ENCODE measurements at regions not wholly inside any gene's neighbourhood (a gene's known extent, or its start where the extent isn't known, plus 50 kb on each side); places are given as distances from the start of the nearest gene placed in this dataset.

DNA sequence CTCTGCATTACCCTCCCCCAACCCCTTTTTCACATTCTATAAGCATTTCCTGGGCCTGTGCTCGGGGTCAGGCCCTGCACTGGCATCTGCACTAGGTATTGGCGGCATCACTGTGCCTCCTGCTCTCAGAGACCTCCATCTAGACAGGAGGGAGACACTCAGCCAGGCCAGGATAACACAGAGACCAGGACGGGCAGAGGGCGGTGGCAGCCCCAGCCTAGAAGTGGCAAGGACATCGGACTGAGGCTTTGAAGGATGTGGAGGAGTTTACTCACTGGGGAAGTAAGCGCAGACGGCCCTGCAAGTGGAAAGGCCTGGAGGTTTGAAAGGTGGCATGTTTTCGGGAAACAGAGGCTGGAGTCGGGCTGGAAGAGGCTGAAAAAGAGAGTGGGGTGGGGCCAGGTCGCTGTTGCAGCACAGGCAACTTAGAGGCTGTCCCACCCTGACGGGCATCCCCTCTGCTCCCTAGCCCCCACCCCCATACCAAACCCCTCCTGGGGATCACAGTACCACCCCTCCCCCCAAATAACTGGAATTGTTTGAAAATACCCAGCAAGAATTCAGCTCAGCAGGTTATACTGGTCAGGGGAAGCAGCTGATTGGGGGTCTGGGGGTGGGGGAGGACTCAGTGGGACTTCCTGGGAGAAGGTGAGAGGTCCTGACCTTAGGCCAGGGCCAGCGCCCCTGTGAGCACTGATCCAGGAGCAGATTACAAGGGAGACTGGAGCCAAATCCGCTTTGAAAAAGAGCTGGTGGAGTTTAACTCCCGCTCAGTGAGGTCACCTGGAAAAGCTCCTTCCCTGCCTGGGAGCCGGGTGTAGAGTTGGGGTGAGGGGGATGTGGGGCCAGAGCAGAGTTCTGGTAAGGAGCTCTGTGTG is 121.8 kb upstream of the WNT4 start:
- no peak for DNase-seq (ENCODE audit: low spot score)

DNA sequence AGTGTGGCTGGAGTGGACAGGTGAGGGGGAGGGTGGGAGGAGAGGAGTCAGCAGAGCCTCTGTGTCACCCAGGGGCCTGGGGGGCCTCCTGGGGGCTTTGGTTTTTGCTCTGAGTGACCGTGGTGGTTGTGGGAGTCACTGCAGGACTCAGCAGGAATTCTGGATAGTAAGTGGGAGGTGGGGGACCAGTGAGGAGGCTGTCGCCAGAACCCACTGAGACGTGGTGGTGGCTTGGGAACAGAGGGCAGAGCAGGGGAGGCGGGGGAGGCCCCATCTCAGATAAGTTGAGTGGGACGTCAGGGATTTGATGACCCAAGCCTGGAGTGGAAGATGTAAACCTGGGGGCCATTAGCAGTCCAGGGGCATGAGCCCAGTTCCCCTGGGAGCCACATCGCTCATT is 123.2 kb upstream of the WNT4 start:
- DNase-seq (ENCODE audit: low spot score), result no peak

DNA sequence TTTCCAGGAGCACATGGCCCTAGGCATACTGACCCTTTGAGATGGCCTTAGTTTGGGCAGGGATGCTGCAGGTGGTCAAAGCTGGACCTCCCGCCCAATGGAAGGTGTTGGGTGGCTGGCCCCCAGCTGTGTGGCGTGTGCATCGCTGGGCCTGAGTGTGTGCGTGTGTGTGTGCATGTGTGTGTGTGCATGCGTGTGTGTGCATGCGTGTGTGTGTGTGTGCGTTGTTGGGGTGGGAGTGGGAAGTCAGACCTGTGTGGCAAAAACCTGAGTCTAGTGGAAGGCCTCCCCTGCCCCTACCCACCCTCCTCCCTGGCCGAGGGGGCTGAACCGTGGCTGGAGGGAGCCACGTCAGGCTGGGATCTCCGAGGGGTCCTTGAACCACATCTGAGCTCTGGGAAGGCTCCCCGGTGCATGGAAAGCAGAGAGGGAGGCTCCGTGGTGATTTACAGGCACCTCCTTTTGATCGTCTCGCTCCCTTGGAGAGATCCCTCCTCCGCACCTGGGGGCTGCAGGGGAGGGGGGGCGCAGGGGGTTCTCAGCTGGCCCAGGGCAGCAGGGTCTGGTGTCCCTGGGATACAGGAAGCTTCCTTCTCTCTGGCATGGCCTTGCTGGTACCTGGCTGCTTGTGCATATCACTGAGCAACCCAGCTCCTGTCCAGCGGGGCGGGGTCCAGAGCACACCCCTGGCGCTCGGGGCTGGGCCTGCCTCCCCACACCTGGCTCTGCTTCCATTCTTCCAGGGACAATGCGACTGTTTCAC is 124.7 kb upstream of the WNT4 start:
- no peak for DNase-seq (ENCODE audit: low spot score)

DNA sequence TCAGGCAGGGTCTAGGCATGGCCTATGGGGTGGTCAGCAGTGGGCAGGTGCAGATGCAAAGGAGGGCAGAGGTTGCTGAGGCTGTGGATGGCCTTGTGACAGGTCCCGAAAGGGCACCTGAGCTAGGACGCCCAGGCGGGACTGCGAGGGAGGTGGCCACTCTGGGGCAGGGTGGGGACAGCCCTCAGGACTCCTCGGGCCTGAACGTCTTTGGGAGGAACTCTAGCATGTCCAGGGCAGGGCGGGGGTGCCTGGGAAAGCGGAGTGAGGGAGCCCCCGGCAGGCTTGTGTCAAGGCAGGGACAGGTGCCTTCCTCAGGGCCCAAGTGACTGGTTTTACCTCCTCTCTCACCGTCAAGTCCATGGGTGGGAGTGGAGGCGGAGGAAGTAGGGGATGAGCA is 125.4 kb upstream of the WNT4 start:
- no peak for DNase-seq (ENCODE audit: low spot score)

DNA sequence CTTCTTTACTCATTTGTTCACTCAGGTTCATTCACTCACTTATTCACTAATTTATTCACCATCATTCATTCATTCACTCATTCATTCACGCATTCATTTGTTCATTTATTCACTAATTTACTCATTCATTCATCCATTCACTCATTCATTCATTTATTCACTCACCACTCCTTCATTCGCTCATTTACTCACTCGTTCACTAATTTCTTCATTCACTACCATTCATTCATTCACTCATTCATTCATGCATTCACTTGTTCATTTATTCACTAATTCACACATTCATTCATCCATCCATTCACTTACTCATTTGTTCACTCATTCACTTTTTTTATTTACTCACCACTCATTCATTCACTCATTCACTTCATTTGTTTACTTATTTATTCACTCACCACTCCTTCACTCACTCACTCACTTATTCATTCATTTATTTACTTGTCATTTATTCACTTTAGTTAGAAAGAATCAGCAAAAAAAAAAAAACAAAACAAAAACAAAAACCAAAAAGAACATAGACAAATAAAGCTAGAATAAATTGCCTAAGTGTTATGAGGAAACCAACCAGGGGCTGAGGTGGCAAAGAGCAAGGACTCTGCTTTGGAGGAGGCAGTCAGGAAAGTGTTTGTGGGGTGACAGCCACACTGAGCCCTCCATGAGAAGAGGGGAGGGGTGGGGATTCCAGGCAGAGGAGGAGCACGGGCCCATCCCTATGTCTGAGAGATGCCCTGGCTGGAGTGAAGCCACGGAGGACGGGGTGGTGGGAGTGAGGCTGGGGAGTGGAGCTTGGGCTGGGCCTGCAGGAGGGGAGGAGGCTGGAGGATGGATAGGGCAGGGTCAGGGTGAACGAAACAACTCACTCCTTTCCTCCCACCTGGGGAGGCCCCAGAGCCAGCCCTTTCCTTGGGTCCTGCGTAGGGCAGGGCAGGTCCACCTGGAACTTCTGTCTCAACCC is 129.2 kb upstream of the WNT4 start:
- no peak for DNase-seq (ENCODE audit: low spot score)

DNA sequence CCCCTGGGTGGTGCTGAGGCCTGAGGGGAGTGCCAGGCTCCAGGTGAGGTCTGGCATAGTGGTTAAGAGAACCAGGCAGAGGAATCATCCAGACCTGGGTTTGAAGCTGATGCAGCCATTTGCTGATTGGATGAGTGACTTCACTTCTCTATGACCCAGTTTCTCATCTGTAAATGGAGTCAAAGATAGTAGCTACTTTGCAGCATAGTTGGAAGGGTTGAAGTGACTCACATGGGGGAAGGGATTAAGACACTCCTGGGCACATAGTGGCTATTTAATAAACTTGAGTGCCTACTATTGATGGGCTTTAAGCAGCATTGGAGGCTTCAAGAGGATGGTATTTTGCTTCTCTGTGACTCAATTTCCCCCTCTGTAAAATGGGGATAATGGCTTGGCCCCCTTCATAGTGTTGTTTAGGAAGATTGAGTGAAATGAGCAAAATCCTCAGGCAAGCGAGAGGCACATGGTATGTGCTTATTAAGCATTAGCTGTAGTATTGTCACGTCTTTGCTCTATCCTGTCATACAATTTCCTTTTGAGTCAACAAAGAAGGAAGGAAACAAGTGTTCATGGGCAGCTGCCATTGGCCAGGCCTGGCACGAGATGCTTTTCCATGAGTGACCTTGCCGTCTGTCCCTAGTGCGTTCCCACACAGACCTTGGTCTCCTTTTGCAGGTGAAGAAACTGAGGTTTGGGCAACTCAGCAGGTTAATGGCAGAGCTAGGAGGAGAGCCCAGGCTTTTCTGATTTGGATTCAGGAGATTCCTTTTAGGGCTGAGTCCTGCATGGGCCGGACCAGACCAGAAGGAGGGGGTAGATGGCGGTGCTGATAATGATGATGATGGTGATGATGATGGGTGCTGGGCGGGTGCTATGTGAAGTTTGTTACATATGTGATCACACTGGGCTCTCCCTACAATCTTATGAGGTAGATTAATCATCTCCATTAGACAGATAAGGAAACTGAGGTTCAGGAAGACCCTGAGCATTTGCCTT is 131.1 kb upstream of the WNT4 start:
- DNase-seq (ENCODE audit: low spot score), result no peak

DNA sequence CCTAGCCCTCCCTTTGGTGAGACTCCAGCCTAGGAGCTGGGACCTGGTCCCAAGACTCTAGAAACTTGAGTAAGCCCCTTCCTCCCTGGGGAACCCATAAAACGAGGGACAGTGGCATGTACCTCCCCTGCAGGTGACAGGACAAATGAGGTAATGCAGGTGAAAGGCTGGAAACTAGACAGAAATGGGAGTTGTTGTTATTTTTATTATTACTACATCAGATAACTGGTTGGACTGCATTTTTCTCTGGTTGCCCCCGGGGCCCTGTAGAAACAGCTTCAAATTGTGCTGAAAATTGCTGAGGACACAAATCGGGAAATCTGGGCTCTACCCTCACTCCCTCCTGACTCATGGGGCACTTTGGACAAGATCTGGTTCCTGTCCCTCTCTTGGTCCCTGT is 132.3 kb upstream of the WNT4 start:
- DNase-seq (ENCODE audit: low spot score), result no peak

DNA sequence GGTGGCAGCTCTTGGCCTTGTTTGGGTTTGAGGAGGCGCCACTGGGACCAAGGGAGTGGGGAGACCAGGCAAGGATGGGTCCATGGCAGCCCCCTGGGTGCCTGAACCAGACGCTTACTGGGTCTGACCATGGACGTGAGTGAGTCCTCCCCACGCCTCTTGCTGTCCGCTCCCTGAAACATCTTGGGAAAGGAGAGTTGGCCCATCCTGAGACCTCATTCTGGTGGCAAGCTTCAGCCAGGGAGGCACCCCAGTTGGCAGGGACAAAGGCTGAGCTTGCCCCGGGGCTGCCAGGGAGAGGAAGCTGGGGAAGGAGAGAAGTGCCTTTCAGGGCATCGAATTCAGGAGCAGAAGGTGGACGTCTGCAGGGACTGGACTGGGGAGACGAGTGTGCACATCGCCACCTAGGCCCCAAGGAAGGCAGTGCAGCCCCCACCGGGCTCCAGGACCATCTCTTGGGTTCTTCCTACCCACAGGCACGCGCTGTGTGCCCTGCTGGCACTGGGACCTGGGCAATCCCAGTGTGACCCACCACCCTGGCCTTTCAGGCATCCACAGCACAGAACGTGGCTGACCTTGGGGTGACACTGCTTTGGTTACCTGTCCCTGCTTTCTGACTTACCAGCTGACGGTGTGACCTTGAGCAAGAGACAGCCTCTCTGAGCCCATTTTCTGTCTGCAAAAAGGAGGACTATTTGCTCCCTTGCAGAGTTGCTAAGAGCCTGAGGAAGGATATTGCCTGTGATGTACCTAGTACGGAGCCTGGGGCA is 132.9 kb upstream of the WNT4 start:
- peak; percentile 91 for DNase-seq (ENCODE audit: low spot score)

DNA sequence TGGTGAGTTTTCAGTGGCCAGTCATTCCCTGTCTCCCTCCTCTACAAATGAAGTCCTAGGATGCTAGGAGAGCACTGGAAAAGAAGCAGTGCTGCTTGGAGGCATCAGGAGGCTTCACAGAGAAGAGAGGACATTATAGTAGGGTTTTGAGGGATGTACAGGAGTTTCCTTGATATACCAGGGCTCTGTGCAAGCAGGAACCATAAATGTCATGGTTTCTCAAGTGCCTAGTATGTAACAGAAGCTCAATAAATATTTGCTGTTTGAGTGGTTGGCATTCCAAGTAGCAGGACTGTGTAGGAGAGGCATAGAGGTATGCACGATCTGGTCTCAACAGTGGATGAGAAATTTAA is 133.5 kb upstream of the WNT4 start:
- DNase-seq (ENCODE audit: low spot score), result no peak

DNA sequence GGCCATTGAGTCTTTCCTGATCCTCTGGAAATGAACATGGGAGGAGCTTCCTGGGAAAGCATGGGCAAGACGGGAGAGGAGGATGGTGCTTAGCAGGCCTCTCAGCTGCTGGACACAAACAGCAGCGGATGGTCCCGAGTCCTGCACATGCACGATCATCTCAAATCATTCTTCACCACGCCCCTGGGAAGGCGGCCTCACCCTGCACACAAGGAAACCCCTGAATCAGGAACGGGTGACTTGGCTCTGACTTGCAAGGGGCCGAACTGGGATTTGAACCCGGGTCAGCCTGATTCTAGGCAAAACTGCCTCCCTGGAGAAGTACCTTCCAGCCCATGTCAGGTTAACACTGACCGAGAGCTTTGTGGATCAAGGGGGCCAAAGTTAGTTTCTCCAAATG is 134.8 kb upstream of the WNT4 start:
- no peak for DNase-seq (ENCODE audit: low spot score)

DNA sequence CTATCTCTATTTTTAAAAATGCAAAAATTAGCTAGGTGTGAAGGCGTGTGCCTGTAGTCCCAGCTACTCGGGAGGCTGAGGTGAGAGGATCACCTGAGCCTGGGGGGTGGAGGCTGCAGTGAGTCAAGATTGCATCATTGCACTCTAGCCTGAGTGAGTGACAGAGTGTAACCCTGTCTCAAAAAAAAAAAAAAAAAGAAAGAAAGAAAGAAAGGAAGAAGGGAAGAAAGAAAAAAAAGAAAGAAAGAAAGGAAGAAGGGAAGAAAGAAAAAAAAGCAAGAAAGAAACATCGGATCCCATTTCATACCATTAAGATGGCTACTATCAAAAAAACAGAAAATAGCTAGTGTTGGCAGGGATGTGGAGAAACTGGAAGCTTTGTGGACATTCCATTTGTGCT is 136.8 kb upstream of the WNT4 start:
- no peak for DNase-seq (ENCODE audit: low spot score)

DNA sequence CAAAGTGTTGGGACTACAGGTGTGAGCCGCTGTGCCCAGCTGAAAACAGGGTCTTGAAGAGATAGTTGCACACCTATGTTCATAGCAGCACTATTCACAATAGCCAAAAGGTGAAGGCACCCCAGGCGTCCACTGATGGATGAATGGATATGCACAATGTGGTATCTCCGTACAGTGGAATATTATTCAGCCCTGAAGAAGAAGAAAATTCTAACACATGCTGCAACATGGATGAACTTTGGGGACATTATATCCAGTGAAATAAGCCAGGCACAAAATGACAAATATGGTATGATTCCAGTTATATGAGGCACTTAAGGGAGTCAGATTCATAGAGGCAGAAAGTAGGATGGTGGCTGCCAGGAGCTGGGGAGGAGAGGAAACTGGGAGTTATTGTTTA is 137.6 kb upstream of the WNT4 start:
- DNase-seq (ENCODE audit: low spot score), result no peak

DNA sequence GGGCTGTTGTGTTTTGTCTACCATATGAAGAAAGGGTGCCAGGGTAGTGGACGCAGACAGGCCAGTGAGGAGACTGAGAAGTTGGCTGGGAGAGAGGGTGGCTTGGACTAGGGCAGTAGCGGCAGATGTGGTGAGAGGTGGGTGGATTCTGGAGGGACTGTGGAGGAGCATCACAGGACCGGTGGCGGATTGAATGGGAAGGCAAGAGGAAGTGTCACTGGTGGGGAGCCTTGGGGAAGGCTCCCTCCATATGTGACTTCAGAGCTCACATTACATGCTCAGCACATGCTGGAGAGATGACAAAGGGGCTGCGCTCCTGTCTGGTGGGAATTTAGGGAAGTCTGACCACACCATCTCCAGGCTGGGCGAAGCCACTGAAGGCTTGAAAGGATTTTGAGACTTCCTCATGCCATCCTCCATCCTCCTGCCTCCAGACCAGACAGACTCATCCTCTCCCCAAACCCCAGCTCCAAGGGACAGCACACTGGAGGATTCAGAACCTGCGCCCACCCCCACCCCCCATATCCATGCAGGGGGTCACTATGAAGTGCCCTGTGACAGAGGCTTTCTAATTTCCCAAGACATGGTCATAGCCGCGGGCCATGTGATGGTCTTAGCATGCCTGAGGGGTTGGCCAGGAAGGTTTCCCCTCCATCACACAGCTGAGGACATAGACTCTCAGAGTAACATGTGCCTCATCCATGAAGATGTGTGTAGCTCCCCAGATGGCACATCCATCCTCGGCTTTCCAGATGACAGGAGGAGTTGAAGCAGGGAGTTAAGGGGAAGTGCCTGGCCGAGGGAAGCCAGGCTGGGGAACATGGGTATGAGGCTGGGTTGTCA is 138.8 kb upstream of the WNT4 start:
- DNase-seq (ENCODE audit: low spot score), result no peak

DNA sequence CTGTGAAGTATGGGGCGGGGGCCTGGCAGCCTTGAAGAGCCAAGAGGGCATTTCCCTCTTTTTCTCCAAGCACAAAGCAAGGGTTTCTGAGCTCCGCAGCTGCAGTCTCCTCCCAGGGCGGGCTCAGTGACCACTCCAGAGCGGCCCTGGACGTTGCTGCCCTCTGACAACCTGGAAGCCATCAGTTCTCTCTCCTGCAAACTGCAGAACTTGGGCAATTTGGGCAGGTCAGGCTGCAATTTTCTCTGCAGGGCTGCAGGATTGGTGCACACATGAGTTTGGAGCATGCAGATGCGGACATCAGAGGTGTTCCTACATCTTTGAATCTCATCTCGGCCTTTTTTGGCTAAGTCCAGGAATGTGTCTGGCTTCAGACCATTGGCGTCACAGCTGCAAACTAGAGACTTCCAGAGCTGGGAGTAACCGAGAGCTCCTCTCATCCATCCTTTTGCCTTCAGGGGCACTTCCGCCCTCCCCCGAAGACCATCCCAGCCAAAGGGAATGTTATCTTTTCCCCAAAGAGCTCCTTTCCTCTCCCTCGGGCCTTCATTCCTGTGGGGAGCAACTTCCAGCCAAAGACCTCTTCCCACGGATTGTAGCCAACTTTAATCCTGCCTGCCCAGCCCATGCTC is 139.6 kb upstream of the WNT4 start:
- no peak for DNase-seq (ENCODE audit: low spot score)

DNA sequence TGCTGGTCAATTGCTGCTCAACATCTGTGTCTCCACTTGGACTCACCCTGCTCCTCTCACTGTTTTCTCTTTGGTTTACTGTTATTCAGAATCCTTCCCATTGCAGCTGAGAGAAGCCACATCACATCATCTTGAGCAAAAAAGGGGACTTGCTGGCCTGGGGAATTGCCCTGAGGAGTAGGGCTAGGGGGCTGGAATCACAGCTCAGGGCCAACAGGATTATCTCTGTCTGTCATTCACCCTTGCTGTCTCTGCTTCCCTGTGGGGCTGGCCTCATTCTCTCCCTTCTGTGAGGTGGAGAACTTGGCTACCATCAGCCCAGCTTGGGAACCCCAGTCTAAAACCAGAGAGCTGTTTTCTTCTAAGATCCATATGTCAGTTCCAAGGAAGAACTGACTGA is 140.7 kb upstream of the WNT4 start:
- DNase-seq (ENCODE audit: low spot score), result no peak

DNA sequence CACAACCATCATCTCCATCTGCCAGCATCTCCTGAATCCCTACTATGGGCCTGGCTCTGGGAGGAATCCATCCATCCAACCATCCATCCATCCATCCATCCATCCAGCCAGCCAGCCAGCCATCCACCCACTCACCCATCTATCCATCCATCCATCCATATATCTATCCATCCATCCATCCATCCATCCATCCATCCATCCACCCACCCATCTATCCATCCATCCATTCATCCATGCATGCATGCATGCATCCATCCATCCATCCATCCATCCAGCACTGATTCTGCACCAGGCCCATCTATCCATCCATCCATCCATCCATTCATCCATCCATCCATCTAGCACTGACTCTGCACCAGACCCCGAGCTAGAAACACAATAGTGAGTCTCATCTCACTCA is 141.3 kb upstream of the WNT4 start:
- DNase-seq (ENCODE audit: low spot score), result no peak

DNA sequence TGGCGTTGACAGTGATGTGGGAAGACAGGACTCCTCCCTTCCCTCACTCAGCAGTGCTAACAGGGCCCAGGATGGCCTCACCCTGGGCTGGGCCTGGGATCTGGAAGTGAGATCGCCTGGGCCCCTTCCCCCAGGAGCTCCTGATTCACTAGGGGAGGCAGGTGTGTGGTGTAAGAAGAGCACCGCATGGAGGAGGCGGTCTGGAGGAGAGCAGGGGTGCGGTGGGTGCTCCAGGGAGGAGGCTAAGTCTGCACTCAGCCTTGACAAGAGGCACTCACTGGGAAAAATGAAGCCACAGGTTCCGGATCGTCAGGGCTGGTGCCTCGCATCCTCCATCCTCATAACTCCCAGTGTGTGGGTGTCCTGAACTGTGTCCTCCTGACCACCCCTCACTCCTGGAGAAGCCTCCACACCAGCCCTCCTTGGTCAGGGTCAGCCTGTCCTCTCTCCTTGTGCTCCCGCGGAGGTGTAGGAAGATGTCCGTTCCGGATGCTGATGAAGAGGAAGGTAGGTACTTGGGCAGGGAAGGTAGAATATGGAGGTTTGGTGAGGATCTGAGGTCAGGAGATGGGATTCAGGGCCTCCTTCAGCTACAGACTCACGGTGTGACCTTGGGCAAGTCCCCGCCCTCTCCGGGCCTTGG is 142.1 kb upstream of the WNT4 start:
- DNase-seq (ENCODE audit: low spot score), result no peak

DNA sequence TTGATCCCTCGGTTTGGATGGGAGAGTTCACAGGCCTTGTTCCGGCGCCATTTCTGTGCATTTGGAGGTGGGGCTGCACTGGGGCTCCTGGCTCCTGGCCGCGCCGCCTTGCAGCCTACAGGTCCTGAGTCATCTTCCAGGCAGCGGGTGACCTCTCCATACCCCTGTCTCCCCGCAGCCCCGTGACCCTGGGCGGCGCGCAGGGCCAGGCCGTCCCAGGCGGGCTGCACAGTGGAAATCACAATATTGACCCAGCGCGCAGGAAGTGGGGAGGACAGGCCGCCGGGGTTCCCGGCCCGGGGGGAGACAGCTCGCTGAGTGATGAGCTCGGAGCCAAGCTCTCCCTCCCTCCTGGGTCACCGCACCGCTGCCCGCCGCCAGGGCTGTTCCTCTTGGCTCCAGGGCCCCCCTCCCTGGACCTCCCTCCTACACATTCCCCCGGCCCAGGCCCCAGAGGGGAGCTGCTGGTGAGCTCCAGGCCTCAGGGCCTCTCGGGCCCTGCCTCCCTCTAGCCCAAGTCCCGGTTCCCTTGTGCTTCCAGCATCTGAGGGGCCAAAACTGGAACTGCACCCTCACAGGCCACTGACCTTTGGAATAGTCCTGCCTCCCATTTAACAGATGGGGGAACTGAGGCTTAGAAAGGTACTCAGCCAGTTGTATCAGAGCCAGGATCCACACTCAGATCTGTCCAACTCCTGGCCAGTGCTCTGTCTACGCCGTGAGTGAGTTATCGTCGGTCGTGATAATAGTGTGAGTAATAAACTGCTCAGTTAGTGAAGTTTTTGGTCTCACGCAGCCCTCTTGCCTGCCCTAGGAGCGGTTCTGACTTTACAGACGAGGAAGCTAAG is 142.9 kb upstream of the WNT4 start:
- no peak for DNase-seq (ENCODE audit: low spot score)
